ENCODE measurements at regions not wholly inside any gene's neighbourhood (a gene's known extent, or its start where the extent isn't known, plus 50 kb on each side); places are given as distances from the start of the nearest gene placed in this dataset.

- CTCF ChIA-PET = no interaction called here
- ATAC-seq (ENCODE audit: poor library complexity) (no peak), DNase-seq (no peak)
- POLR2A ChIA-PET = no interaction called here
- peaks cover 8% of the 10 kb centered on the region for H3K9me3 Mint-ChIP-seq
- H3K27me3 Mint-ChIP-seq = no peaks in the 10 kb centered on the region
- H3K4me3 ChIP-seq (ENCODE audit: low read length) = no peak overlapping the region
- intact Hi-C loops (cut with DNase I, micrococcal nuclease) = no loop called here
- H3K4me3 Mint-ChIP-seq = no peak overlapping the region
- H3K36me3 Mint-ChIP-seq (ENCODE audit: low read depth) = peaks cover 6% of the 10 kb centered on the region
- TF ChIP-seq CTCF (IDR thresholded peaks at IDR 0.05) = no peak
- no peaks in the 10 kb centered on the region for H3K4me1 ChIP-seq (ENCODE audit: insufficient read depth, low read length)
- no peak overlapping the region for H3K27ac ChIP-seq (ENCODE audit: low read depth in 1 of 2, low read length in 2 of 2)
- no peaks in the 10 kb centered on the region for H3K9me3 ChIP-seq (ENCODE audit: control insufficient read depth in 1 of 2, insufficient read depth in 1 of 2, low read length in 2 of 2)
- H3K4me1 Mint-ChIP-seq (ENCODE audit: low read depth) = no peaks in the 10 kb centered on the region
- no peaks in the 10 kb centered on the region for H3K36me3 ChIP-seq (ENCODE audit: insufficient read depth, low read length)
- no peaks in the 10 kb centered on the region for H3K27me3 ChIP-seq (ENCODE audit: control insufficient read depth in 1 of 2, insufficient read depth in 2 of 2, low read length in 2 of 2)
- H3K27ac Mint-ChIP-seq = no peak overlapping the region
Measured at GRCh38 chr6:106035655-106036054, 50.5 kb upstream of the PRDM1 start.

GRCh38 chr6:106033806-106034205 lies 52.3 kb upstream of the PRDM1 start:
- H3K4me3 Mint-ChIP-seq = no peak overlapping the region
- H3K9me3 Mint-ChIP-seq = peaks cover 8% of the 10 kb centered on the region
- DNase-seq (no peak), ATAC-seq (ENCODE audit: poor library complexity) (no peak)
- Histone ChIP-seq H3K4me1 (ENCODE audit: insufficient read depth, low read length) (no peaks in the 10 kb centered on the region), H3K4me3 (ENCODE audit: low read length) (no peak overlapping the region), H3K27me3 (ENCODE audit: control insufficient read depth in 1 of 2, insufficient read depth in 2 of 2, low read length in 2 of 2) (no peaks in the 10 kb centered on the region), H3K36me3 (ENCODE audit: insufficient read depth, low read length) (no peaks in the 10 kb centered on the region), H3K27ac (ENCODE audit: low read depth in 1 of 2, low read length in 2 of 2) (no peak overlapping the region), H3K9me3 (ENCODE audit: control insufficient read depth in 1 of 2, insufficient read depth in 1 of 2, low read length in 2 of 2) (no peaks in the 10 kb centered on the region)
- H3K27ac Mint-ChIP-seq = no peak overlapping the region
- POLR2A ChIA-PET = no interaction called here
- intact Hi-C loops (cut with DNase I, micrococcal nuclease) = no loop called here
- peaks cover 6% of the 10 kb centered on the region for H3K36me3 Mint-ChIP-seq (ENCODE audit: low read depth)
- no peak for TF ChIP-seq CTCF (IDR thresholded peaks at IDR 0.05)
- H3K27me3 Mint-ChIP-seq = no peaks in the 10 kb centered on the region
- H3K4me1 Mint-ChIP-seq (ENCODE audit: low read depth) = no peaks in the 10 kb centered on the region
- CTCF ChIA-PET = no interaction called here

GRCh38 chr6:106027758-106028157 lies 58.4 kb upstream of the PRDM1 start:
- TF ChIP-seq CTCF (IDR thresholded peaks at IDR 0.05) = no peak
- Mint-ChIP-seq H3K27ac (no peak overlapping the region), H3K27me3 (peaks cover 25% of the 10 kb centered on the region), H3K4me3 (no peak overlapping the region), H3K4me1 (ENCODE audit: low read depth) (no peaks in the 10 kb centered on the region), H3K9me3 (no peaks in the 10 kb centered on the region), H3K36me3 (ENCODE audit: low read depth) (no peaks in the 10 kb centered on the region)
- peaks cover 10% of the 10 kb centered on the region for H3K4me1 ChIP-seq (ENCODE audit: insufficient read depth, low read length)
- no peaks in the 10 kb centered on the region for H3K36me3 ChIP-seq (ENCODE audit: insufficient read depth, low read length)
- intact Hi-C loops (cut with DNase I, micrococcal nuclease) = no loop called here
- no peak overlapping the region for H3K27ac ChIP-seq (ENCODE audit: low read depth in 1 of 2, low read length in 2 of 2)
- H3K4me3 ChIP-seq (ENCODE audit: low read length) = no peak overlapping the region
- ATAC-seq (ENCODE audit: poor library complexity) (no peak), DNase-seq (no peak)
- H3K27me3 ChIP-seq (ENCODE audit: control insufficient read depth in 1 of 2, insufficient read depth in 2 of 2, low read length in 2 of 2) = no peaks in the 10 kb centered on the region
- no peaks in the 10 kb centered on the region for H3K9me3 ChIP-seq (ENCODE audit: control insufficient read depth in 1 of 2, insufficient read depth in 1 of 2, low read length in 2 of 2)
- ChIA-PET POLR2A (no interaction called here), CTCF (interaction anchor here (1.0 kb wide), 1 partner anchor 9 kb away, joined by 3 read pairs; no protein-coding TSS in a partner anchor)
